CD14-positive monocyte (primary cell): ENCODE measurements at regions not wholly inside any gene's neighbourhood (a gene's known extent, or its start where the extent isn't known, plus 50 kb on each side); places are given as distances from the start of the nearest gene placed in this dataset.

ENCODE experiments used
- DNase-seq, 3 donors: peaks; one replicate each; pipeline ENCODE4 v3.0.0-alpha.2; 2011 to 2022
- H2AFZ ChIP-seq: 2 replicates; pipeline ENCODE4 v1.6.0; 2012; ENCODE audit warnings: mild to moderate bottlenecking, low read depth, low read length, inconsistent platforms; ENCODE audit not compliant: insufficient read depth, poor library complexity, severe bottlenecking
- H3K27ac ChIP-seq, 2 donors: 1 replicate in 1 of 2; 2 replicates in 1 of 2; pipeline ENCODE4 v1.5.1; 2012 to 2013; ENCODE audit warnings: low read length in 2 of 2, control low read depth in 1 of 2, inconsistent platforms in 1 of 2, low read depth in 1 of 2, mild to moderate bottlenecking in 1 of 2
- H3K27me3 ChIP-seq, 2 donors: one replicate each; pipeline versions ENCODE4 v1.6.0 to v1.6.1; 2011 to 2013; ENCODE audit warnings: low read length in 2 of 2; ENCODE audit not compliant: control insufficient read depth in 2 of 2, insufficient read depth in 2 of 2
- H3K36me3 ChIP-seq, 2 donors: replicated peaks in 1 of 2; 1 replicate in 1 of 2; 2 replicates in 1 of 2; pipeline versions ENCODE4 v1.5.1 to v1.6.1; 2012 to 2013; ENCODE audit warnings: low read length in 2 of 2, control low read depth in 1 of 2, inconsistent platforms in 1 of 2, mild to moderate bottlenecking in 1 of 2; ENCODE audit not compliant: insufficient read depth in 2 of 2, control insufficient read depth in 1 of 2
- H3K4me1 ChIP-seq, 2 donors: 1 replicate in 1 of 2; 2 replicates in 1 of 2; pipeline versions ENCODE4 v1.5.1 to v1.6.1; 2012 to 2013; ENCODE audit warnings: low read length in 2 of 2, control low read depth in 1 of 2, inconsistent platforms in 1 of 2, mild to moderate bottlenecking in 1 of 2, moderate library complexity in 1 of 2; ENCODE audit not compliant: insufficient read depth in 2 of 2, control insufficient read depth in 1 of 2
- H3K4me2 ChIP-seq: replicated peaks from 2 replicates; pipeline ENCODE3; 2012; ENCODE audit warnings: low read length, moderate library complexity, mild to moderate bottlenecking; ENCODE audit not compliant: poor library complexity, severe bottlenecking; ENCODE audit errors: extremely low read depth
- H3K4me3 ChIP-seq, 3 experiments: fragments of 200-600 bp in 1 of 3; sonication (generic) in 1 of 3; replicated peaks in 1 of 3; 1 replicate in 2 of 3; 2 replicates in 1 of 3; pipeline ENCODE4 v1.5.1; 2011 to 2013; ENCODE audit warnings: low read length in 3 of 3, mild to moderate bottlenecking in 3 of 3, control low read depth in 2 of 3, low read depth in 2 of 3, inconsistent platforms in 1 of 3, moderate library complexity in 1 of 3
- H3K79me2 ChIP-seq: 2 replicates; pipeline ENCODE4 v1.6.0; 2012; ENCODE audit warnings: mild to moderate bottlenecking, control low read depth, inconsistent platforms, low read length, moderate library complexity; ENCODE audit not compliant: insufficient read depth
- H3K9ac ChIP-seq: 2 replicates; pipeline ENCODE4 v1.6.0; 2017; ENCODE audit warnings: low read length, mild to moderate bottlenecking; ENCODE audit not compliant: insufficient read depth, poor library complexity, severe bottlenecking
- H3K9me3 ChIP-seq, 2 donors: replicated peaks in 1 of 2; 1 replicate in 1 of 2; 2 replicates in 1 of 2; pipeline versions ENCODE4 v1.5.1 to v1.6.1; 2012 to 2013; ENCODE audit warnings: low read length in 2 of 2, control low read depth in 1 of 2; ENCODE audit not compliant: control insufficient read depth in 1 of 2, insufficient read depth in 1 of 2
- H4K20me1 ChIP-seq: 2 replicates; pipeline ENCODE4 v1.6.0; 2012; ENCODE audit warnings: mild to moderate bottlenecking, low read length, control low read depth, moderate library complexity; ENCODE audit not compliant: insufficient read depth
- H3K27ac Mint-ChIP-seq, 7 donors: one replicate each; pipeline ENCODE4 v1.8.0; 2020; ENCODE audit warnings: mild to moderate bottlenecking in 7 of 7, mixed read lengths in 7 of 7, moderate library complexity in 6 of 7, inconsistent platforms in 2 of 7
- H3K27me3 Mint-ChIP-seq, 3 donors: one replicate each; pipeline ENCODE4 v1.8.0; 2021 to 2022; ENCODE audit warnings: low read depth in 3 of 3, mild to moderate bottlenecking in 3 of 3, mixed read lengths in 3 of 3, moderate library complexity in 3 of 3, inconsistent platforms in 1 of 3
- H3K36me3 Mint-ChIP-seq, 2 donors: one replicate each; pipeline ENCODE4 v1.8.0; 2020; ENCODE audit warnings: mixed read lengths in 2 of 2, inconsistent platforms in 1 of 2, mild to moderate bottlenecking in 1 of 2
- H3K4me1 Mint-ChIP-seq: one replicate; pipeline ENCODE4 v1.8.0; 2020; ENCODE audit warnings: mild to moderate bottlenecking, mixed read lengths
- H3K4me3 Mint-ChIP-seq, 2 donors: one replicate each; pipeline ENCODE4 v1.8.0; 2020; ENCODE audit warnings: mild to moderate bottlenecking in 2 of 2, mixed read lengths in 2 of 2, moderate library complexity in 1 of 2
- H3K9me3 Mint-ChIP-seq, 7 donors: one replicate each; pipeline ENCODE4 v1.8.0; 2020 to 2022; ENCODE audit warnings: mixed read lengths in 7 of 7, mild to moderate bottlenecking in 6 of 7, moderate library complexity in 6 of 7, inconsistent platforms in 2 of 7
- CTCF ChIP-seq: fragments of 200-600 bp; IDR thresholded peaks from one replicate; pipeline ENCODE4 v1.8.0; 2022; ENCODE audit warnings: antibody characterized with exemption, mild to moderate bottlenecking
- WGBS: methylation state at CpG from one replicate; pipeline ENCODE4 v1.1.5; 2013; ENCODE audit warnings: missing lambda C conversion rate; ENCODE audit not compliant: insufficient coverage; 5-methylcytosine and 5-hydroxymethylcytosine counted together
- intact Hi-C, 2 donors: fragments of 100-400 bp; cut with micrococcal nuclease; formaldehyde crosslinking; loops; one replicate each; pipeline versions ENCODE4 v1.15.0 to v1.15.1; 2023

- 86% methylated on average over 1 of the region's 5 CpGs for WGBS
- Histone ChIP-seq H3K36me3 (no peaks in the 10 kb centered on the region), H3K4me2 (no peak overlapping the region), H4K20me1 (no peaks in the 10 kb centered on the region), H3K27ac (no peak overlapping the region), H3K4me1 (no peaks in the 10 kb centered on the region), H3K79me2 (no peaks in the 10 kb centered on the region), H2AFZ (no peak overlapping the region), H3K27me3 (no peaks in the 10 kb centered on the region), H3K9ac (no peak overlapping the region), H3K9me3 (no peaks in the 10 kb centered on the region), H3K4me3 (no peak overlapping the region)
- Mint-ChIP-seq H3K27me3 (peaks cover 2 to 6% (median 3%) of the 10 kb centered on the region in 3 donors), H3K4me3 (no peak overlapping the region), H3K9me3 (peaks cover 0 to 2% (median 0%) of the 10 kb centered on the region in 7 donors), H3K27ac (no peak overlapping the region), H3K36me3 (no peaks in the 10 kb centered on the region), H3K4me1 (peaks cover 5% of the 10 kb centered on the region)
- peak in 2 of 3 donors; percentile 10 to 19 for DNase-seq
- TF ChIP-seq CTCF, result peak; percentile 12
- intact Hi-C loops, result no loop called here
Measured at GRCh38 chr7:36021367-36021766, 131.7 kb upstream of the EEPD1 start.

- no peak overlapping the region for H3K4me2 ChIP-seq
- no peak overlapping the region for H2AFZ ChIP-seq
- TF ChIP-seq CTCF, result no peak
- intact Hi-C loops, result no loop called here
- H3K27ac ChIP-seq, result no peak overlapping the region
- H3K36me3 ChIP-seq, result no peaks in the 10 kb centered on the region
- no peak overlapping the region for H3K9ac ChIP-seq
- H3K4me3 Mint-ChIP-seq, result no peak overlapping the region
- H4K20me1 ChIP-seq, result no peaks in the 10 kb centered on the region
- no peaks in the 10 kb centered on the region for H3K4me1 ChIP-seq
- H3K27me3 ChIP-seq, result no peaks in the 10 kb centered on the region
- no peak overlapping the region for H3K4me3 ChIP-seq
- H3K27ac Mint-ChIP-seq, result peak overlapping the region in 2 of 7 donors; percentile 31 to 85
- peaks cover 5% of the 10 kb centered on the region for H3K4me1 Mint-ChIP-seq
- H3K9me3 ChIP-seq, result no peaks in the 10 kb centered on the region
- H3K27me3 Mint-ChIP-seq, result peaks cover 2 to 6% (median 3%) of the 10 kb centered on the region in 3 donors
- WGBS, result 92% methylated on average over 10 of the region's 11 CpGs
- H3K9me3 Mint-ChIP-seq, result no peaks in the 10 kb centered on the region
- DNase-seq, result no peak
- no peaks in the 10 kb centered on the region for H3K36me3 Mint-ChIP-seq
- no peaks in the 10 kb centered on the region for H3K79me2 ChIP-seq
Measured at GRCh38 chr7:36021917-36022550, 131.0 kb upstream of the EEPD1 start.
